HEK293 (cell line): ENCODE measurements at regions not wholly inside any gene's neighbourhood (a gene's known extent, or its start where the extent isn't known, plus 50 kb on each side); places are given as distances from the start of the nearest gene placed in this dataset.

Experiments used
- CTCF ChIA-PET: fragments of 350-600 bp; formaldehyde crosslinking; extraction: SDS; loops from one replicate; lab custom pipeline; 2021; ENCODE audit warnings: antibody characterized with exemption; lab: Yijun Ruan, JAX
- POLR2A ChIA-PET: fragments of 300-600 bp; formaldehyde crosslinking; extraction: SDS; loops from one replicate; lab custom pipeline; 2020; ENCODE audit warnings: antibody characterized with exemption, inconsistent platforms; lab: Yijun Ruan, JAX
- H3K27ac ChIP-seq: fragments of 200-500 bp; sonication (Bioruptor generic); 2 replicates; pipeline ENCODE4 v1.5.1; 2014; ENCODE audit warnings: low read depth, low read length, control low read depth, inconsistent platforms; ENCODE audit errors: extremely low read depth
- H3K36me3 ChIP-seq, 2 experiments: fragments of 200-500 bp in 1 of 2; sonication (Bioruptor generic) in 1 of 2; 1 replicate in 1 of 2; 2 replicates in 1 of 2; pipeline ENCODE4 v1.5.1; 2014 to 2017; ENCODE audit warnings: inconsistent platforms in 2 of 2, low read length in 2 of 2; ENCODE audit not compliant: control insufficient read depth in 2 of 2, insufficient read depth in 1 of 2
- H3K4me1 ChIP-seq: fragments of 200-500 bp; sonication (Bioruptor generic); 2 replicates; pipeline ENCODE4 v1.5.1; 2014; ENCODE audit warnings: mild to moderate bottlenecking, low read length, inconsistent platforms; ENCODE audit not compliant: control insufficient read depth, insufficient read depth
- H3K4me3 ChIP-seq: 2 replicates; pipeline ENCODE4 v1.5.1; 2011; ENCODE audit warnings: low read depth, mild to moderate bottlenecking, control low read depth, low read length, moderate library complexity
- H3K9me3 ChIP-seq: fragments of 200-500 bp; sonication (Bioruptor generic); 2 replicates; pipeline ENCODE4 v1.5.1; 2014; ENCODE audit warnings: low read depth, low read length, inconsistent platforms; ENCODE audit not compliant: control insufficient read depth, insufficient read depth
- BCL6B ChIP-seq: fragments of 450-650 bp; formaldehyde crosslinking; IDR thresholded peaks from 2 replicates; pipeline ENCODE4 v1.5.1; 2017; ENCODE audit warnings: missing biosample characterization, missing genetic modification characterization
- GLI4 ChIP-seq: fragments of 450-650 bp; formaldehyde crosslinking; IDR thresholded peaks from 2 replicates; pipeline ENCODE4 v1.5.1; 2016; ENCODE audit warnings: missing biosample characterization, missing genetic modification characterization
- HOXC10 ChIP-seq: sonication (generic); formaldehyde crosslinking; IDR thresholded peaks from 2 replicates; pipeline ENCODE4 v1.8.1; 2023; ENCODE audit warnings: mild to moderate bottlenecking, missing genetic modification reagents
- KLF16 ChIP-seq: fragments of 450-650 bp; formaldehyde crosslinking; IDR thresholded peaks from 2 replicates; pipeline ENCODE4 v1.5.1; 2017; ENCODE audit warnings: missing biosample characterization, missing genetic modification characterization
- KLF7 ChIP-seq: fragments of 450-650 bp; formaldehyde crosslinking; IDR thresholded peaks from 2 replicates; pipeline ENCODE4 v1.5.1; 2016; ENCODE audit warnings: missing biosample characterization, missing genetic modification characterization, borderline replicate concordance
- KLF9 ChIP-seq: fragments of 450-650 bp; formaldehyde crosslinking; IDR thresholded peaks from 2 replicates; pipeline ENCODE4 v1.5.1; 2016; ENCODE audit warnings: missing biosample characterization, missing genetic modification characterization, low read depth
- PRDM1 ChIP-seq: fragments of 450-650 bp; formaldehyde crosslinking; IDR thresholded peaks from 2 replicates; pipeline ENCODE4; 2016; ENCODE audit warnings: missing biosample characterization, missing genetic modification characterization
- SP3 ChIP-seq: fragments of 450-650 bp; formaldehyde crosslinking; IDR thresholded peaks from 2 replicates; pipeline ENCODE4 v1.5.1; 2016; ENCODE audit warnings: missing biosample characterization, missing genetic modification characterization
- ZBTB17 ChIP-seq: fragments of 450-650 bp; formaldehyde crosslinking; IDR thresholded peaks from 2 replicates; pipeline ENCODE4 v1.5.1; 2016; ENCODE audit warnings: missing biosample characterization, missing genetic modification characterization
- ZFP37 ChIP-seq: fragments of 450-650 bp; formaldehyde crosslinking; IDR thresholded peaks from 2 replicates; pipeline ENCODE4 v1.5.1; 2016; ENCODE audit warnings: missing biosample characterization, missing genetic modification characterization
- ZNF138 ChIP-seq: fragments of 450-650 bp; formaldehyde crosslinking; IDR thresholded peaks from 2 replicates; pipeline ENCODE4 v1.5.1; 2016; ENCODE audit warnings: missing biosample characterization, missing genetic modification characterization, borderline replicate concordance
- ZNF324 ChIP-seq: fragments of 450-650 bp; formaldehyde crosslinking; IDR thresholded peaks from 2 replicates; pipeline ENCODE4 v1.5.1; 2016; ENCODE audit warnings: missing biosample characterization, missing genetic modification characterization
- ZNF37A ChIP-seq: fragments of 450-650 bp; IDR thresholded peaks from 2 replicates; pipeline ENCODE4 v1.5.1; 2018; ENCODE audit warnings: missing biosample characterization, missing genetic modification characterization
- ZNF391 ChIP-seq: fragments of 450-650 bp; formaldehyde crosslinking; IDR thresholded peaks from 2 replicates; pipeline ENCODE4 v1.5.1; 2016; ENCODE audit warnings: low read depth, missing biosample characterization, missing genetic modification characterization, borderline replicate concordance
- ZNF394 ChIP-seq: fragments of 450-650 bp; formaldehyde crosslinking; IDR thresholded peaks from 2 replicates; pipeline ENCODE4 v1.5.1; 2016; ENCODE audit warnings: missing biosample characterization, missing genetic modification characterization, mild to moderate bottlenecking, moderate library complexity, borderline replicate concordance
- ZNF510 ChIP-seq: fragments of 450-650 bp; formaldehyde crosslinking; IDR thresholded peaks from 2 replicates; pipeline ENCODE4 v1.5.1; 2018; ENCODE audit warnings: mild to moderate bottlenecking, missing genetic modification characterization, missing biosample characterization; ENCODE audit not compliant: insufficient replicate concordance
- ZNF521 ChIP-seq: fragments of 450-650 bp; formaldehyde crosslinking; IDR thresholded peaks from 2 replicates; pipeline ENCODE4 v1.5.1; 2017; ENCODE audit warnings: missing biosample characterization, mild to moderate bottlenecking, missing genetic modification characterization
- ZNF571 ChIP-seq: fragments of 450-650 bp; formaldehyde crosslinking; IDR thresholded peaks from 2 replicates; pipeline ENCODE4 v1.5.0; 2017; ENCODE audit warnings: missing biosample characterization, missing genetic modification characterization
- ZNF596 ChIP-seq: fragments of 450-650 bp; IDR thresholded peaks from 2 replicates; pipeline ENCODE4 v1.5.0; 2018; ENCODE audit warnings: missing biosample characterization, mild to moderate bottlenecking, missing genetic modification characterization, moderate library complexity
- ZNF623 ChIP-seq: fragments of 450-650 bp; formaldehyde crosslinking; IDR thresholded peaks from 2 replicates; pipeline ENCODE4 v1.5.1; 2016; ENCODE audit warnings: missing biosample characterization, missing genetic modification characterization
- ZNF654 ChIP-seq: fragments of 450-650 bp; formaldehyde crosslinking; IDR thresholded peaks from 2 replicates; pipeline ENCODE4 v1.5.1; 2016; ENCODE audit warnings: low read depth, missing biosample characterization, missing genetic modification characterization
- ZNF677 ChIP-seq: fragments of 450-650 bp; IDR thresholded peaks from 2 replicates; pipeline ENCODE4 v1.5.0; 2018; ENCODE audit warnings: missing biosample characterization, mild to moderate bottlenecking, missing genetic modification characterization, moderate library complexity
- ZNF76 ChIP-seq: fragments of 450-650 bp; formaldehyde crosslinking; IDR thresholded peaks from 2 replicates; pipeline ENCODE4; 2016; ENCODE audit warnings: low read depth, missing biosample characterization, missing genetic modification characterization, borderline replicate concordance
- ZNF777 ChIP-seq: fragments of 450-650 bp; formaldehyde crosslinking; IDR thresholded peaks from 2 replicates; pipeline ENCODE4 v1.5.1; 2017; ENCODE audit warnings: missing biosample characterization, missing genetic modification characterization, borderline replicate concordance
- TF ChIP-seq, protein P1 (sequence below): sonication (generic); formaldehyde crosslinking; IDR thresholded peaks from 2 replicates; pipeline ENCODE4 v1.8.1; 2022; ENCODE audit warnings: mild to moderate bottlenecking, moderate library complexity, missing genetic modification reagents
- TF ChIP-seq, protein P2 (sequence below): fragments of 450-650 bp; formaldehyde crosslinking; IDR thresholded peaks from 2 replicates; pipeline ENCODE4 v1.5.1; 2016; ENCODE audit warnings: missing biosample characterization, missing genetic modification characterization
- TF ChIP-seq, protein P3 (sequence below): fragments of 450-650 bp; formaldehyde crosslinking; optimal IDR thresholded peaks from 2 replicates; pipeline ENCODE3; 2016; ENCODE audit warnings: missing biosample characterization, mild to moderate bottlenecking, missing genetic modification characterization
- TF ChIP-seq, protein P4 (sequence below): fragments of 450-650 bp; IDR thresholded peaks from 2 replicates; pipeline ENCODE4 v1.5.1; 2018; ENCODE audit warnings: missing biosample characterization, mild to moderate bottlenecking, missing genetic modification characterization

DNA sequence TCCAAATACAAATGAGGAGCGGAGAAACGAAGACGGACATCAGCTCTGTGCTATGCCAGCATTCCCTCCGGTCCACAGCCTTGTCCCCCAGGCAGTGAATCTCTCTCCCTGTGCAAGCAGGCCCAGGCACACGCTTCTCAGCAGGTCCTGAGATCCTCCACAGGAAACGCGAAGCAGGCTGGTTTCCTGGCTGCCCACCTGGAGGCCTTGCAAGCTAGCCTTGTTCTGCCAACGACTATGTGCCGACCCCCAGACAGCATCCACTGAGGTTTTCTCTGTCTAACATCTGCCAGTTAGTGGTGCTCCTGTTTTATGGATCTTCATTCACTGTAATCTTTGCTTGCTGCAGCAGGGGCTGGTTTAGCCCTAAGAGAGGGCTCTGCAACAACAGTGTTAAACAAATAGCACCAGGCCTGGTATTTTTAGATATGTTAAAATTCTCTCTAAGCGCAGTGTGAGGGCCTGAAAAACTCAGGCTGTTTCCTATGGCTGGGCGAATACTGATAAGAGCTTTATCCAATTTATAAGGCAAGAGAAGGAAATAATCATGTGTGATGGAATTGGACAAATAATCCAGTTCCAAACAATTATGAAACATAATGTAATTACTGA is 386.0 kb upstream of the ARID1B start:
- H3K9me3 ChIP-seq = no peaks in the 10 kb centered on the region
- no peaks in the 10 kb centered on the region for H3K36me3 ChIP-seq
- TF ChIP-seq GLI4 (no peak), ZNF677 (tag by site-specific recombination) (no peak), ZNF394 (no peak), PRDM1 (tag by site-specific recombination) (no peak), ZNF76 (tag by site-specific recombination) (no peak), KLF16 (no peak), ZNF623 (tag by site-specific recombination) (no peak), ZNF391 (tag by site-specific recombination) (no peak), ZNF571 (no peak), ZNF521 (tag by site-specific recombination) (no peak), ZNF138 (no peak), KLF7 (no peak), ZFP37 (no peak), ZNF324 (tag by site-specific recombination) (no peak), HOXC10 (CRISPR knock-in tag) (no peak)
- TF ChIP-seq, protein P1, sequence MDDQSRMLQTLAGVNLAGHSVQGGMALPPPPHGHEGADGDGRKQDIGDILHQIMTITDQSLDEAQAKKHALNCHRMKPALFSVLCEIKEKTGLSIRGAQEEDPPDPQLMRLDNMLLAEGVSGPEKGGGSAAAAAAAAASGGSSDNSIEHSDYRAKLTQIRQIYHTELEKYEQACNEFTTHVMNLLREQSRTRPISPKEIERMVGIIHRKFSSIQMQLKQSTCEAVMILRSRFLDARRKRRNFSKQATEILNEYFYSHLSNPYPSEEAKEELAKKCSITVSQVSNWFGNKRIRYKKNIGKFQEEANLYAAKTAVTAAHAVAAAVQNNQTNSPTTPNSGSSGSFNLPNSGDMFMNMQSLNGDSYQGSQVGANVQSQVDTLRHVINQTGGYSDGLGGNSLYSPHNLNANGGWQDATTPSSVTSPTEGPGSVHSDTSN = no peak
- TF ChIP-seq, protein P2, sequence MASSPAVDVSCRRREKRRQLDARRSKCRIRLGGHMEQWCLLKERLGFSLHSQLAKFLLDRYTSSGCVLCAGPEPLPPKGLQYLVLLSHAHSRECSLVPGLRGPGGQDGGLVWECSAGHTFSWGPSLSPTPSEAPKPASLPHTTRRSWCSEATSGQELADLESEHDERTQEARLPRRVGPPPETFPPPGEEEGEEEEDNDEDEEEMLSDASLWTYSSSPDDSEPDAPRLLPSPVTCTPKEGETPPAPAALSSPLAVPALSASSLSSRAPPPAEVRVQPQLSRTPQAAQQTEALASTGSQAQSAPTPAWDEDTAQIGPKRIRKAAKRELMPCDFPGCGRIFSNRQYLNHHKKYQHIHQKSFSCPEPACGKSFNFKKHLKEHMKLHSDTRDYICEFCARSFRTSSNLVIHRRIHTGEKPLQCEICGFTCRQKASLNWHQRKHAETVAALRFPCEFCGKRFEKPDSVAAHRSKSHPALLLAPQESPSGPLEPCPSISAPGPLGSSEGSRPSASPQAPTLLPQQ (tag by site-specific recombination) = no peak
- TF ChIP-seq, protein P3, sequence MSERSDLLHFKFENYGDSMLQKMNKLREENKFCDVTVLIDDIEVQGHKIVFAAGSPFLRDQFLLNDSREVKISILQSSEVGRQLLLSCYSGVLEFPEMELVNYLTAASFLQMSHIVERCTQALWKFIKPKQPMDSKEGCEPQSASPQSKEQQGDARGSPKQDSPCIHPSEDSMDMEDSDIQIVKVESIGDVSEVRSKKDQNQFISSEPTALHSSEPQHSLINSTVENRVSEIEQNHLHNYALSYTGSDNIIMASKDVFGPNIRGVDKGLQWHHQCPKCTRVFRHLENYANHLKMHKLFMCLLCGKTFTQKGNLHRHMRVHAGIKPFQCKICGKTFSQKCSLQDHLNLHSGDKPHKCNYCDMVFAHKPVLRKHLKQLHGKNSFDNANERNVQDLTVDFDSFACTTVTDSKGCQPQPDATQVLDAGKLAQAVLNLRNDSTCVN (tag by site-specific recombination) = no peak
- H3K4me1 ChIP-seq = no peaks in the 10 kb centered on the region
- ChIA-PET POLR2A (no interaction called here), CTCF (no interaction called here)
- no peak overlapping the region for H3K4me3 ChIP-seq
- H3K27ac ChIP-seq = no peak overlapping the region

GRCh38 chr6:156390621-156391020 is 386.6 kb upstream of the ARID1B start:
- H3K9me3 ChIP-seq = no peaks in the 10 kb centered on the region
- ChIA-PET CTCF (no interaction called here), POLR2A (no interaction called here)
- H3K4me3 ChIP-seq = no peak overlapping the region
- no peak overlapping the region for H3K27ac ChIP-seq
- no peaks in the 10 kb centered on the region for H3K36me3 ChIP-seq
- no peak for TF ChIP-seq PRDM1 (tag by site-specific recombination)
- no peaks in the 10 kb centered on the region for H3K4me1 ChIP-seq

DNA sequence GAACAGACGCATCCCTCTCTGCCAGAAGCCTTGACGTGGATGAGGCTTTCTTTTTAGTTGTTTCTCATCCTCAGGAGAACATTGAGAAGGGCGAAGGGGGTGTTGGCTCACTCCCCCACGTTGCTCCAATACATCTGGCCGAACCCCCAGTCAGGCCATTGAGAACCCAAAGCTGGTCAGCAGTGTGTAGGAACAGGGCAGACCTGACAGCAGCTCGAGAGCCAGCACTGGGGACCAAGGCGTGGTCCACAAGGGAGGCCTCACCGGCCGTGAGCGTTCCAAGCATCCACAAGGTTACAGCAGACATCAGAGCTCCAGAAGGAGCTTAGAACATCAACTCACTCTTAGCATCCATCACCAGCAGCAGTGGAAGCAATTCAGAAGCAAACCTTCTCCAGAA is 387.9 kb upstream of the ARID1B start:
- H3K4me1 ChIP-seq = no peaks in the 10 kb centered on the region
- ChIA-PET CTCF (no interaction called here), POLR2A (no interaction called here)
- H3K27ac ChIP-seq = no peak overlapping the region
- H3K4me3 ChIP-seq = no peak overlapping the region
- H3K36me3 ChIP-seq = no peaks in the 10 kb centered on the region
- H3K9me3 ChIP-seq = no peaks in the 10 kb centered on the region
- no peak for TF ChIP-seq ZNF37A (tag by site-specific recombination)
- no peak for TF ChIP-seq ZNF510 (tag by site-specific recombination)
- no peak for TF ChIP-seq ZNF596 (tag by site-specific recombination)
- no peak for TF ChIP-seq KLF9
- TF ChIP-seq, protein P4, sequence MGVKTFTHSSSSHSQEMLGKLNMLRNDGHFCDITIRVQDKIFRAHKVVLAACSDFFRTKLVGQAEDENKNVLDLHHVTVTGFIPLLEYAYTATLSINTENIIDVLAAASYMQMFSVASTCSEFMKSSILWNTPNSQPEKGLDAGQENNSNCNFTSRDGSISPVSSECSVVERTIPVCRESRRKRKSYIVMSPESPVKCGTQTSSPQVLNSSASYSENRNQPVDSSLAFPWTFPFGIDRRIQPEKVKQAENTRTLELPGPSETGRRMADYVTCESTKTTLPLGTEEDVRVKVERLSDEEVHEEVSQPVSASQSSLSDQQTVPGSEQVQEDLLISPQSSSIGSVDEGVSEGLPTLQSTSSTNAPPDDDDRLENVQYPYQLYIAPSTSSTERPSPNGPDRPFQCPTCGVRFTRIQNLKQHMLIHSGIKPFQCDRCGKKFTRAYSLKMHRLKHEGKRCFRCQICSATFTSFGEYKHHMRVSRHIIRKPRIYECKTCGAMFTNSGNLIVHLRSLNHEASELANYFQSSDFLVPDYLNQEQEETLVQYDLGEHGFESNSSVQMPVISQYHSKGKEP (tag by site-specific recombination) = no peak
- no peak for TF ChIP-seq SP3 (tag by site-specific recombination)
- no peak for TF ChIP-seq ZNF777 (tag by site-specific recombination)
- no peak for TF ChIP-seq BCL6B (tag by site-specific recombination)
- no peak for TF ChIP-seq ZNF571
- TF ChIP-seq ZBTB17 = no peak
- no peak for TF ChIP-seq ZNF654 (tag by site-specific recombination)
